ENCODE measurements at regions not wholly inside any gene's neighbourhood (a gene's known extent, or its start where the extent isn't known, plus 50 kb on each side); places are given as distances from the start of the nearest gene placed in this dataset.

GRCh38 chr11:23370580-23371275, 510.5 kb upstream of the CCDC179 start:
- TF ChIP-seq, protein P1, sequence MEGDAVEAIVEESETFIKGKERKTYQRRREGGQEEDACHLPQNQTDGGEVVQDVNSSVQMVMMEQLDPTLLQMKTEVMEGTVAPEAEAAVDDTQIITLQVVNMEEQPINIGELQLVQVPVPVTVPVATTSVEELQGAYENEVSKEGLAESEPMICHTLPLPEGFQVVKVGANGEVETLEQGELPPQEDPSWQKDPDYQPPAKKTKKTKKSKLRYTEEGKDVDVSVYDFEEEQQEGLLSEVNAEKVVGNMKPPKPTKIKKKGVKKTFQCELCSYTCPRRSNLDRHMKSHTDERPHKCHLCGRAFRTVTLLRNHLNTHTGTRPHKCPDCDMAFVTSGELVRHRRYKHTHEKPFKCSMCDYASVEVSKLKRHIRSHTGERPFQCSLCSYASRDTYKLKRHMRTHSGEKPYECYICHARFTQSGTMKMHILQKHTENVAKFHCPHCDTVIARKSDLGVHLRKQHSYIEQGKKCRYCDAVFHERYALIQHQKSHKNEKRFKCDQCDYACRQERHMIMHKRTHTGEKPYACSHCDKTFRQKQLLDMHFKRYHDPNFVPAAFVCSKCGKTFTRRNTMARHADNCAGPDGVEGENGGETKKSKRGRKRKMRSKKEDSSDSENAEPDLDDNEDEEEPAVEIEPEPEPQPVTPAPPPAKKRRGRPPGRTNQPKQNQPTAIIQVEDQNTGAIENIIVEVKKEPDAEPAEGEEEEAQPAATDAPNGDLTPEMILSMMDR (IDR thresholded peaks at IDR 0.05): no peak
- TF ChIP-seq POLR2A (IDR thresholded peaks at IDR 0.05): no peak
